NB4 (cell line): ENCODE measurements at regions not wholly inside any gene's neighbourhood (a gene's known extent, or its start where the extent isn't known, plus 50 kb on each side); places are given as distances from the start of the nearest gene placed in this dataset.

Experiments used
- DNase-seq: peaks from one replicate; pipeline ENCODE4 v3.0.0; 2010; ENCODE audit warnings: low read depth
- H3K4me3 ChIP-seq: one replicate; pipeline ENCODE4 v1.5.1; 2011; ENCODE audit warnings: mild to moderate bottlenecking, low read depth, low read length, moderate library complexity
- MYC ChIP-seq: IDR thresholded peaks from 2 replicates; pipeline ENCODE4 v1.6.1; 2011; ENCODE audit warnings: low read depth, low read length
- POLR2A ChIP-seq: IDR thresholded peaks from 2 replicates; pipeline ENCODE4 v1.6.1; 2011; ENCODE audit warnings: mild to moderate bottlenecking; ENCODE audit not compliant: insufficient read length; ENCODE audit errors: extremely low read depth
- TF ChIP-seq, protein P1 (sequence below): IDR thresholded peaks from one replicate; pipeline ENCODE4 v1.5.1; 2012; ENCODE audit warnings: low read depth, low read length
- TF ChIP-seq, protein P2 (sequence below): IDR thresholded peaks from 2 replicates; pipeline ENCODE4 v1.6.1; 2011; ENCODE audit warnings: low read depth, low read length

DNA sequence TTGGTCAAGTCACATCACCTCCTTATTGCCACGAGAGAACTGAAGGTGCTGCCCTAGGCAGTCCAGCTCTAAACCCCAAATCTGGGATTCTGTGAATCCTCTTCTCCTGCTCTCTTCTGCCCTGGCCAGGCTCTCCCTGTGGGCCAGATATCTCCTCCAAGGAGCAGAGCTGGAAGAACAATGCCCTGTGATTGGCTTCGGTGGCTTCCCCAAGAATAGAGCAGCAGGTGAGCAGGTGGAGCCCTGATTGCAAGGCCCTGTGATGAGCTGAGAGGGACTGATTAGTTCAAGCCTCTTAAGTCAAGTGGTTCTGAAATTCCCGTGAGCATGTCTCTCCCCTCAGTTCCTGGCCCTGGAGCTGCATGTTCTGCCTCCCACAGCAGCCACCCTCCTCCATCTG is 175.3 kb upstream of the BRINP1 start:
- TF ChIP-seq, protein P1, sequence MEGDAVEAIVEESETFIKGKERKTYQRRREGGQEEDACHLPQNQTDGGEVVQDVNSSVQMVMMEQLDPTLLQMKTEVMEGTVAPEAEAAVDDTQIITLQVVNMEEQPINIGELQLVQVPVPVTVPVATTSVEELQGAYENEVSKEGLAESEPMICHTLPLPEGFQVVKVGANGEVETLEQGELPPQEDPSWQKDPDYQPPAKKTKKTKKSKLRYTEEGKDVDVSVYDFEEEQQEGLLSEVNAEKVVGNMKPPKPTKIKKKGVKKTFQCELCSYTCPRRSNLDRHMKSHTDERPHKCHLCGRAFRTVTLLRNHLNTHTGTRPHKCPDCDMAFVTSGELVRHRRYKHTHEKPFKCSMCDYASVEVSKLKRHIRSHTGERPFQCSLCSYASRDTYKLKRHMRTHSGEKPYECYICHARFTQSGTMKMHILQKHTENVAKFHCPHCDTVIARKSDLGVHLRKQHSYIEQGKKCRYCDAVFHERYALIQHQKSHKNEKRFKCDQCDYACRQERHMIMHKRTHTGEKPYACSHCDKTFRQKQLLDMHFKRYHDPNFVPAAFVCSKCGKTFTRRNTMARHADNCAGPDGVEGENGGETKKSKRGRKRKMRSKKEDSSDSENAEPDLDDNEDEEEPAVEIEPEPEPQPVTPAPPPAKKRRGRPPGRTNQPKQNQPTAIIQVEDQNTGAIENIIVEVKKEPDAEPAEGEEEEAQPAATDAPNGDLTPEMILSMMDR = no peak
- TF ChIP-seq, protein P2, sequence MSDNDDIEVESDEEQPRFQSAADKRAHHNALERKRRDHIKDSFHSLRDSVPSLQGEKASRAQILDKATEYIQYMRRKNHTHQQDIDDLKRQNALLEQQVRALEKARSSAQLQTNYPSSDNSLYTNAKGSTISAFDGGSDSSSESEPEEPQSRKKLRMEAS = no peak
- TF ChIP-seq MYC (no peak), POLR2A (no peak)
- no peak for DNase-seq
- H3K4me3 ChIP-seq = no peak overlapping the region

DNA sequence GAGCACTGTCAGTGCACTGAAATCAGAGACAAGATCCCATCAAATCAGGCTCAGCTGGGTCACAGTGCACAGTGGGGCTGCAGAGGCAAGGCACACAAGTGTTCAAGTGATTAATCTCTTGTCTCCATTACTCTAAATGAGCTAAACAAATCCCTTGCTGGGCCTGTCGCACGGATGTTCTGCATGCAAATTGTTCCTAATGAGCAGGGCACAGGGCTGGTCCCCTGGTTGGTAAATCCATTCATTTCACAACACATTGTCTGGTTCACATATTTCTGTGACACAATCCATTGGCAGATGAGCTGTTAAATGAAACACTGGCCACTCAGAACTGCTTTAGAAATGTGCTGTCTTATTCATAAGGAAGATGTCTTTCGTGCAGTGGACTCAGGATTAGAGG is 167.9 kb upstream of the BRINP1 start:
- DNase-seq = no peak
- no peak overlapping the region for H3K4me3 ChIP-seq
- TF ChIP-seq, protein P1 = no peak
- TF ChIP-seq POLR2A (no peak), MYC (no peak)
- TF ChIP-seq, protein P2 = no peak

DNA sequence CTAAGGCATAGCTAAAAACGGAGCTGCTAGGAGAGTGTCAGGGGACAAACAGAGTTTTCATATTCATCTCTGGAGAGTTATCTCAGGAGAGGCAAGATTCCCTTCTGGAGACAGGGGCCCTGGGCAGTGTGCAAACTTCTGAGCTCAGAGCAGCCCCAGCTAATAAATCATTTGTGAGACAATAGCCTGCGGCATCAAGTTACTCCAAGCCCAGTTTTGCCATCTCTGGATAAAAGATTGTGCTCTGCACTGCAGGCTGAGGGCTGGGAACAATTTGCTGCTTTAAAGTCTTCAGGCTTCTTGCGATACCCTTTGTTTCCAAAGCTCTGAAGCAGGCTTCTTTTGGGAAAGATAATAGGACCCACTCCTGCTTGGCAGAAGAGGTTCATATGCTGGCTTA is 164.3 kb upstream of the BRINP1 start:
- TF ChIP-seq POLR2A = no peak
- TF ChIP-seq, protein P1 = no peak

DNA sequence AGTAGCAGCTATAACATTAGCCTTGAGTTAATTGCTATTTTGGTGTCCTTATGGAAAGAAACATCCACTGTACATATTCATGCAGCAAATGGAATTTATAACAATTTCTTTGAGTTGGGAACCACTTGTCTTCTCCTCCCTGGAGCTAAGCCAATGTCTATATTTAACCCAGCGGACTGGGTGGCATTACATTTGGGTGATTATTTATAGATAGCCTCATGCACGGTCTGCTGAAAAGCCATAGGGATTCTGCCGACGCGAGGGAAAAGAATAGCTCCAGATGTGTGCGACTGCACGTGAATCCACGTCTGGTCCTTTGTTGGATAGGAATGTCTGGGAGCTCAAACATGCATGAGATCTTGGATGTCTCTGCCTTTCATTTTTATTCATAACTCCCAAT is 157.5 kb upstream of the BRINP1 start:
- TF ChIP-seq MYC (no peak), POLR2A (no peak)
- TF ChIP-seq, protein P2 = no peak
- TF ChIP-seq, protein P1 = no peak
- no peak overlapping the region for H3K4me3 ChIP-seq
- DNase-seq = no peak

More for the DNA sequence above, 164.3 kb upstream of the BRINP1 start:
- H3K4me3 ChIP-seq = no peak overlapping the region
- DNase-seq = no peak

DNA sequence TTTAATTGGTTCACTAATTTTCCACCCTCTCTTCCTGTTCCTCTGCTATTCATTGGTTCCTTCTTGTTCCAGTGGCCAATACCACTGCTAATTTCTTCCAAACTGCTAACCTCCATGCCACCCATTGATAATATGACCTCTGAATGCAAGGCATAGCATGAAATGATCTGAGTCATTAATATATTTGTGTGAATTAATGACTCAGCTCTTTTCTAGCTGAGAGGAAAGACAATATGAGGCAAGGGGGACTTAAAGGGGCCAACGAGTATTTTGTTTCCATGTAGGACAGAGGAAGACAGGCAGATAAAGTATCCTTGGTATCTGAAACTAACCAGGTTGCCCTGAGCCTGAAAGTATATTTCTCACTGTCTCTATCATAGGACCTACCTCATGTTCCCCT is 154.3 kb upstream of the BRINP1 start:
- TF ChIP-seq, protein P2 = no peak
- TF ChIP-seq, protein P1 = no peak
- TF ChIP-seq MYC (no peak), POLR2A (no peak)
- no peak for DNase-seq
- no peak overlapping the region for H3K4me3 ChIP-seq

DNA sequence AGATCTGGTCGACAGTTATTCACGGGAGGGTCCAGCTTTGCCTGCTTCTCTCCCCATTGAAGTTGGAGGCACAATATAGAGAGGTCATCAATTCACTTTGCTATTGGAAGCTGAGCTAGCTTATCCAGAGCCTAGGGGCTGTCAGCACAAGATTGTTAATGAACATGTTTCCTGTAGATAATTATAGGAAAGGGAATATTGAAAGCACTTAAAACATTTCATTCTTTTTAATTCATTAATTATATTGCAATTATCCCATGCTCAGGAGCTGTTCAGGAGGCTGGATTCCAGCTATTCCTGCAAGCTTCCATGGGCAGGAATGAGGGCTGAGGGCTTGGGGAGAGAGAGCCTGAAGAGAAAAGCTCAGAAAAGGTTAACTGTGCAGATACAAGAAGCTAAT is 153.1 kb upstream of the BRINP1 start:
- TF ChIP-seq, protein P1 = no peak
- TF ChIP-seq POLR2A = no peak
- no peak for TF ChIP-seq MYC
- TF ChIP-seq, protein P2 = no peak
- no peak for DNase-seq
- H3K4me3 ChIP-seq = no peak overlapping the region
